ENCODE measurements at regions not wholly inside any gene's neighbourhood (a gene's known extent, or its start where the extent isn't known, plus 50 kb on each side); places are given as distances from the start of the nearest gene placed in this dataset.
A peak's percentile ranks its signal among the peaks of the same experiment; 100 is the strongest.

- peak overlapping the region; percentile 61 for H3K27ac Mint-ChIP-seq (ENCODE audit: unreplicated experiment)
- H3K27me3 Mint-ChIP-seq (ENCODE audit: unreplicated experiment): no peaks in the 10 kb centered on the region
- no peaks in the 10 kb centered on the region for H3K36me3 Mint-ChIP-seq (ENCODE audit: unreplicated experiment)
- no peak for TF ChIP-seq CTCF (IDR thresholded peaks at IDR 0.05)
- no peak overlapping the region for H3K4me3 Mint-ChIP-seq (ENCODE audit: unreplicated experiment)
- H3K9me3 Mint-ChIP-seq (ENCODE audit: unreplicated experiment): no peaks in the 10 kb centered on the region
- DNase-seq (ENCODE audit: extremely low spot score, unreplicated experiment): no peak
- H3K4me1 Mint-ChIP-seq (ENCODE audit: unreplicated experiment): peaks cover 49% of the 10 kb centered on the region
Observed at GRCh38 chr17:72387969-72388368, 267.1 kb downstream of the SOX9 start.

- no peaks in the 10 kb centered on the region for H3K9me3 Mint-ChIP-seq (ENCODE audit: unreplicated experiment)
- no peaks in the 10 kb centered on the region for H3K27me3 Mint-ChIP-seq (ENCODE audit: unreplicated experiment)
- H3K27ac Mint-ChIP-seq (ENCODE audit: unreplicated experiment): no peak overlapping the region
- no peak for DNase-seq (ENCODE audit: extremely low spot score, unreplicated experiment)
- peaks cover 45% of the 10 kb centered on the region for H3K4me1 Mint-ChIP-seq (ENCODE audit: unreplicated experiment)
- no peak for TF ChIP-seq CTCF (IDR thresholded peaks at IDR 0.05)
- no peaks in the 10 kb centered on the region for H3K36me3 Mint-ChIP-seq (ENCODE audit: unreplicated experiment)
- H3K4me3 Mint-ChIP-seq (ENCODE audit: unreplicated experiment): no peak overlapping the region
Observed at GRCh38 chr17:72388765-72389473, 268.1 kb downstream of the SOX9 start.

GRCh38 chr17:72390675-72391508 lies 270.1 kb downstream of the SOX9 start:
- Mint-ChIP-seq H3K4me3 (ENCODE audit: unreplicated experiment) (no peak overlapping the region), H3K36me3 (ENCODE audit: unreplicated experiment) (no peaks in the 10 kb centered on the region), H3K27ac (ENCODE audit: unreplicated experiment) (no peak overlapping the region), H3K9me3 (ENCODE audit: unreplicated experiment) (no peaks in the 10 kb centered on the region), H3K27me3 (ENCODE audit: unreplicated experiment) (no peaks in the 10 kb centered on the region), H3K4me1 (ENCODE audit: unreplicated experiment) (peaks cover 53% of the 10 kb centered on the region)
- TF ChIP-seq CTCF (IDR thresholded peaks at IDR 0.05): no peak
- no peak for DNase-seq (ENCODE audit: extremely low spot score, unreplicated experiment)

- H3K36me3 Mint-ChIP-seq (ENCODE audit: unreplicated experiment): no peaks in the 10 kb centered on the region
- no peaks in the 10 kb centered on the region for H3K9me3 Mint-ChIP-seq (ENCODE audit: unreplicated experiment)
- no peak for TF ChIP-seq CTCF (IDR thresholded peaks at IDR 0.05)
- no peak for DNase-seq (ENCODE audit: extremely low spot score, unreplicated experiment)
- peaks cover 40% of the 10 kb centered on the region for H3K4me1 Mint-ChIP-seq (ENCODE audit: unreplicated experiment)
- no peak overlapping the region for H3K27ac Mint-ChIP-seq (ENCODE audit: unreplicated experiment)
- H3K27me3 Mint-ChIP-seq (ENCODE audit: unreplicated experiment): no peaks in the 10 kb centered on the region
- H3K4me3 Mint-ChIP-seq (ENCODE audit: unreplicated experiment): no peak overlapping the region
Observed at GRCh38 chr17:72392056-72393010, 271.5 kb downstream of the SOX9 start.
